HepG2 (cell line): ENCODE measurements at regions not wholly inside any gene's neighbourhood (a gene's known extent, or its start where the extent isn't known, plus 50 kb on each side); places are given as distances from the start of the nearest gene placed in this dataset.

Source experiments
- ARHGAP35 ChIP-seq: sonication (generic); formaldehyde crosslinking; IDR thresholded peaks from 2 replicates; pipeline ENCODE4 v1.9.0; 2022; ENCODE audit warnings: mild to moderate bottlenecking, inconsistent platforms, moderate library complexity, missing genetic modification reagents, borderline replicate concordance
- ATF2 ChIP-seq: sonication (generic); formaldehyde crosslinking; IDR thresholded peaks from 2 replicates; pipeline ENCODE4 v1.4.0; 2020; ENCODE audit warnings: missing genetic modification reagents
- FIP1L1 ChIP-seq: fragments of 200-400 bp; formaldehyde crosslinking; IDR thresholded peaks from 2 replicates; pipeline ENCODE4 v1.6.1; 2018; ENCODE audit warnings: low read depth, mild to moderate bottlenecking, low read length, moderate library complexity, borderline replicate concordance; ENCODE audit not compliant: insufficient read depth
- HNRNPLL ChIP-seq: fragments of 200-400 bp; formaldehyde crosslinking; IDR thresholded peaks from 2 replicates; pipeline ENCODE4 v1.6.1; 2017; ENCODE audit warnings: mild to moderate bottlenecking, low read depth, low read length; ENCODE audit not compliant: poor library complexity, severe bottlenecking
- IKZF1 ChIP-seq: fragments of 450-650 bp; IDR thresholded peaks from 2 replicates; pipeline ENCODE4 v1.7.1; 2016
- MLX ChIP-seq: IDR thresholded peaks from 2 replicates; pipeline ENCODE4 v1.6.1; 2016
- NFE2 ChIP-seq: sonication (generic); formaldehyde crosslinking; IDR thresholded peaks from 2 replicates; pipeline ENCODE4 v1.4.0; 2020; ENCODE audit warnings: missing genetic modification reagents
- SOX5 ChIP-seq: IDR thresholded peaks from 2 replicates; pipeline ENCODE4 v1.6.1; 2016; ENCODE audit warnings: borderline replicate concordance
- SP5 ChIP-seq: IDR thresholded peaks from 2 replicates; pipeline ENCODE4 v1.6.1; 2016; ENCODE audit warnings: low read depth, borderline replicate concordance
- SRSF9 ChIP-seq: fragments of 200-400 bp; formaldehyde crosslinking; IDR thresholded peaks from 2 replicates; pipeline ENCODE4 v1.6.1; 2018; ENCODE audit warnings: borderline replicate concordance, mild to moderate bottlenecking, low read depth, low read length; ENCODE audit not compliant: insufficient read depth, poor library complexity, severe bottlenecking
- TARDBP ChIP-seq: sonication (generic); formaldehyde crosslinking; IDR thresholded peaks from 2 replicates; pipeline ENCODE4 v1.8.0; 2022; ENCODE audit warnings: mild to moderate bottlenecking, missing genetic modification reagents
- TIGD3 ChIP-seq: sonication (generic); formaldehyde crosslinking; IDR thresholded peaks from 2 replicates; pipeline ENCODE4 v1.5.1; 2020; ENCODE audit warnings: mild to moderate bottlenecking, missing genetic modification reagents, borderline replicate concordance
- ZBTB20 ChIP-seq: sonication (generic); formaldehyde crosslinking; IDR thresholded peaks from 2 replicates; pipeline ENCODE4 v1.8.1; 2023; ENCODE audit warnings: missing genetic modification reagents, low read depth, mild to moderate bottlenecking, borderline replicate concordance
- ZBTB21 ChIP-seq: sonication (generic); formaldehyde crosslinking; IDR thresholded peaks from 2 replicates; pipeline ENCODE4 v1.4.0; 2020; ENCODE audit warnings: missing genetic modification reagents
- ZNF274 ChIP-seq: sonication (generic); formaldehyde crosslinking; IDR thresholded peaks from 2 replicates; pipeline ENCODE4 v1.5.1; 2020; ENCODE audit warnings: mild to moderate bottlenecking, missing genetic modification reagents
- ZNF331 ChIP-seq: sonication (generic); formaldehyde crosslinking; IDR thresholded peaks from 2 replicates; pipeline ENCODE4 v1.4.0; 2020; ENCODE audit warnings: missing genetic modification reagents
- ZNF34 ChIP-seq: sonication (generic); formaldehyde crosslinking; IDR thresholded peaks from 2 replicates; pipeline ENCODE4 v1.4.0; 2020; ENCODE audit warnings: mild to moderate bottlenecking, missing genetic modification reagents, borderline replicate concordance
- ZNF589 ChIP-seq: sonication (generic); formaldehyde crosslinking; conservative IDR thresholded peaks from 2 replicates; pipeline ENCODE4 v1.8.0; 2022; ENCODE audit warnings: mild to moderate bottlenecking, moderate library complexity, missing genetic modification reagents
- ZNF768 ChIP-seq: sonication (generic); formaldehyde crosslinking; IDR thresholded peaks from 2 replicates; pipeline ENCODE4 v1.4.0; 2020; ENCODE audit warnings: missing genetic modification reagents

GRCh38 chr1:94697839-94698238, 122.3 kb upstream of the SLC44A3 start (continued):
- TF ChIP-seq SRSF9: no peak
- TF ChIP-seq FIP1L1: no peak
- 0 out of 2 replicates have a peak, but pooled peaks have one; percentile 17 for TF ChIP-seq ZNF331 (CRISPR knock-in tag)
- TF ChIP-seq ZBTB21 (CRISPR knock-in tag): 0 out of 2 replicates have a peak, but pooled peaks have one; percentile 25
- TF ChIP-seq TIGD3 (CRISPR knock-in tag): no peak
- TF ChIP-seq ZBTB20 (CRISPR knock-in tag): peak; percentile 69; the same call in 1 of the 2 replicates
- TF ChIP-seq ZNF274 (CRISPR knock-in tag): no peak
- peak; percentile 93 for TF ChIP-seq ATF2 (CRISPR knock-in tag)
- peak; percentile 61 for TF ChIP-seq SP5 (CRISPR knock-in tag)
- TF ChIP-seq HNRNPLL: no peak
- peak; percentile 32; the same call in 1 of the 2 replicates for TF ChIP-seq MLX (CRISPR knock-in tag)
- TF ChIP-seq NFE2 (CRISPR knock-in tag): no peak
- peak; percentile 99 for TF ChIP-seq SOX5
- no peak for TF ChIP-seq ZNF768 (CRISPR knock-in tag)
- 0 out of 2 replicates have a peak, but pooled peaks have one; percentile 29 for TF ChIP-seq TARDBP (CRISPR knock-in tag)
- no peak for TF ChIP-seq ZNF589
- TF ChIP-seq ZNF34 (CRISPR knock-in tag): no peak
- no peak for TF ChIP-seq ARHGAP35 (CRISPR knock-in tag)
- no peak for TF ChIP-seq IKZF1
